HG03045 (cell line): ENCODE measurements at regions not wholly inside any gene's neighbourhood (a gene's known extent, or its start where the extent isn't known, plus 50 kb on each side); places are given as distances from the start of the nearest gene placed in this dataset.
A peak's percentile ranks its signal among the peaks of the same experiment; 100 is the strongest.
"Not testable (repeated sequence)": the region's sequence is repeated elsewhere in the genome, so short reads cannot be mapped to it uniquely, and the experiment has no call there.

Experiments used
- ATAC-seq: cut with Tn5 transposase; IDR thresholded peaks from one replicate; pipeline ENCODE4 v1.9.1; 2021; ENCODE audit warnings: mild to moderate bottlenecking, moderate library complexity; ENCODE audit not compliant: unreplicated experiment

DNA sequence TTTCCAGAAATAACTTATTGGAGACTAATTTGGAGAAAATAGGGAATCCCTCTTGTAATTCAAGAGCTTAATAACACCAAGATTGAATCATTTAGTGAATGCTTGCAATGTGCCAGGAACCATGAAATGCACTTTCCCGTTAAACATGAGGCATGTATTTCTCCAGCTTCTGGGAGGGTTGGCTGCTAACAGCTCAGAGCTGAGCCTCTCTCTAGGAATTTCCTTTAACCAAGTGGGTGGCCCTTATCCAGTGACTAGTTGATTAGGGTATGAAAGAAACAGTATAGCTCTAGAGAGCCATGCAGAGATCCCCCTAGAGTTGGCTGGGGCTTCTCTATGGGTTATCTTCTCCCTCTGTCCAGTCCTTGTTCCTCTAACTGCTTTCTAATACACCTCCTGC is 356.4 kb upstream of the GOT2 start:
- ATAC-seq, result no peak

DNA sequence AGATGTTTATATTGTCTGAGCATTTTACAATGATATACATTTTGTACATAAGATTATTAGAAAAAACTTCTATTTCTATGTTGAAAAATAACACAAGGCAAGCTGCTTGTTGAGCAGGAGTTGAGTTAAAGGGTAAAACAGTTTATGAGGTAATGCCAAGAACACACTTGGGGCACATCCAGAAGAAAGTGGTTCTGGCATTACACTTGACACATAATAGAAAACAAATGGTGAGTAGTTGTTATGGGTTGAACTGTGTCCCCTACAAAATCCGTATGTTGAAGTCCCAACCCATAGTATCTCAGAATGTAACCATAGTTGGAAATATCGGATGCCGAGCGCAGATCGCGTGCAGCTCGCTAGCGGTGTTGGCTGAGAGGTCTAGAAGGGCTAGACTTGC is 354.3 kb upstream of the GOT2 start:
- no peak for ATAC-seq

DNA sequence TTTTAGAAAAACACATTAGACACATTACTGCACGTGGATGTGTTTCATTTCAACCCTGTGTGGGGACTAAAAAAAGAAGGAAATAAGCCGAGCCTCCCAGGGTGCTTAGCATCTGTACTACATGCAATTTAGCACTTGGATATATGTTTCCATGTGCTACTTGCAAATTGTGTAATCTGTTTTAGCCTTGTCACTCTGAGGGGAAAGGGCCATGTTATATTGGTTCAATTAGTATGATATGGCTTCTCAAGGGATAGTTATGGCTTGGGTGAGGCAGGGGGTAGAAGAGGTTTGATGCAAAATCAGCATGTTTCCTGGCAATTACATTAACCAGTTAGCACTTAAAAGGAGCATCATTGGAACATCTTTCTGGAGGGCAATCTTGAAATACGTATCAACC is 353.5 kb upstream of the GOT2 start:
- ATAC-seq, result no peak

DNA sequence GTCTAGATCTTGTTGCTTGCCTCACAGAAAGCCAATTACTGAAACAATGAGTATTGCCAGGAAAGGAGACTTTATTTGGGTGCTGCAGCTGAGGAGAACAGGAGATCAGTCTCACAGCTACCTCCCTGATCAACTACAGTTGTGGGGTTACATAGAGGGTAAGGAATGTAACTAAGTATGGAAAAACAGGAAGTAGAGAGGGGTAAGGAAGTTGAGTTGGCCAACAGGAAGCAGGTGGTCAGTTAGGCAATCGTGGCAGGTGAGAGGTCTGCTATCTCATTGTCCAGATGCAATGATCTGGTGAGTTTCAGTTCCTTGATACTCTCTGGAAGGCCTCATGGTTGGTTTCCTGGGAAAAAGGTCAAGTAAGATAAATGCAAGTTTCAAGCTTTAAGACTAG is 333.1 kb upstream of the GOT2 start:
- ATAC-seq, result no peak

DNA sequence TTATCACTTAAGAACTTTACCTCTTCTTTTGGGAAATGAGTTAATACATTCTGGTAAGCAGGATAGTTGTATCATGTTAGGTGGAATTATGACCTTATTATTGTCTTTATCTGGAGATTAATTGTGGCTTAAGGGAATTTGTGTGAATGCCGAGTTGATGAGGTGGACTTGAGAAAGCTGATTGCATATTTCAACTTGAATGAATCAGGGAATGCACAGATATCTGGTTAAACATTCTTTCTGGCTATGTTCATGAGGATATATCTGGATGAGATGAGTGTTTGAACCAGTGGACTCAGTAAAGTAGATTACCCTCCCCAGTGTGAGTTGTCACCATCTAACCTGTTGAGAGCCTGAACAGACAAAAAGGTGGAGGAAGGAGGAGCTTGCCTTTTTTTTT is 326.1 kb upstream of the GOT2 start:
- no peak for ATAC-seq

DNA sequence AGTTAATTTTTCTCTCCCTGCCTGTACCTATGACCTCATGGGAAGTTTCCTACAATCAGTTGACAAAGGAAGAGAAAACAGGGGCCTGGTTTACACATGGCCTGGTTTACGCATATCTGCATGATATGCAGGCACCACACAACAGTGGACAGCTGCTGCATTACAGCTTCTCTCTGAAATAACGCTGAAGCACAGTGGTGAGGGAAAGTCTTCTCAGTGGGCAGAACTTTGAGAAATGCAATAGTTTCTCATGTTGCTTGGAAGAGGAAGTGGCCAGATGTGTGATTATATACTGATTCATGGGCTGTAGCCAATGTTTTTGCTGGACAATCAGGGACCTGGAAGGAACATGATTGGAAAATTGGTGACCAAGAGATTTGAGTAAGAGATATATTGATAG is 324.1 kb upstream of the GOT2 start:
- no peak for ATAC-seq

DNA sequence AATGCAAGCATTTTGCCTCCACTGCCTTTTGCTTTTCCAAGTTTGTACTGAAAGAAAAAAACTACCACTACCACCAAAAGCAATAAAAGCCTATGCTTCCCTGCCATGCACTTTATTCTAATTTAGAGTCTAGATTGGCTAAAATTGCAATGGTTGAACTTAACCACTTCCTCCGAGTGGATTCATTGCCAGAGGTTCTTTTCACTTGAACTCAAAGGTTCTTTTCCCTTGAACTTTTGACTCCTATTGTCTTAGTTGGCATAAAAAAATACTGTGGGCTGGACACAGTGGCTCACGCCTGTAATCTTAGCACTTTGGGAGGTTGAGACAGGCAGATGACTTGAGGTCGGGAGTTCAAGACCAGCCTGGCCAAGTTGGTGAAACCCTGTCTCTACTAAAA is 319.8 kb upstream of the GOT2 start:
- no peak for ATAC-seq

DNA sequence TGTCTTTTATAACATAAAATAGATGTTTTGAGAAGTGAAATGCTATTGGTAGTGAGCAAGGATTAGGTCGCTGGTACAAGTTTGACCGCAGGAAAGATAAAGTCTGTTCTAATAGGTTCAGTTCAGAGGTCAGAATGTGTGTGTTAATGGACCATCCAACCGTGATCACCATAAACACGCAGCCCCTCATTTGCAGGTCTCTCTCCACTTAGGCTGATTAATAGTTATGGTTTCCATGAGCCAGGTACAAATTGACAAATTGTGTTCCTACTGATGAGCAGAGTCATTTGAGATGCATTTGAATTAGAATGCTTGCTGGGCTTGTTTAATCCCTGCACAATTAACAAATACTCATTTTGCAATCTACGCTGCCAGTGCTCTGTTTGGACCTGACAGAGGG is 318.1 kb upstream of the GOT2 start:
- ATAC-seq, result no peak

DNA sequence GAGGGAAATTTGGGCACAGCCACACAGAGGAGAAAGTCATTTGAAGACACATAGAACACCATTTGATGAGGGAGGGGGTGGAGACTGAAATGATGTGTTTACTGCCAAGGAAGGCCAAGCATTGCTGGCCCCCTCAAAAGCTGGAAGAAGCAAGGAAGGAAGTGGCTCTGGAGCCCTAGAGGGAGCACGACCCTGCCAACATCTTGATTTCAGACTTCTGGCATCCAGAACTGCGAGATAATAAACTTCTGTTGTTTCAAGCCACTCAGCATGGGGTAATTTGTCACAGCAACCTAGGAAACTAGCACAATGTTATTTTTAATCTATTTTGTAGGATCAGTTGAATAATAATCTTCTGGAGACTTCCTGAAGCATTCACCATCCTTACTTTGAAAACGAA is 314.8 kb upstream of the GOT2 start:
- ATAC-seq, result no peak

DNA sequence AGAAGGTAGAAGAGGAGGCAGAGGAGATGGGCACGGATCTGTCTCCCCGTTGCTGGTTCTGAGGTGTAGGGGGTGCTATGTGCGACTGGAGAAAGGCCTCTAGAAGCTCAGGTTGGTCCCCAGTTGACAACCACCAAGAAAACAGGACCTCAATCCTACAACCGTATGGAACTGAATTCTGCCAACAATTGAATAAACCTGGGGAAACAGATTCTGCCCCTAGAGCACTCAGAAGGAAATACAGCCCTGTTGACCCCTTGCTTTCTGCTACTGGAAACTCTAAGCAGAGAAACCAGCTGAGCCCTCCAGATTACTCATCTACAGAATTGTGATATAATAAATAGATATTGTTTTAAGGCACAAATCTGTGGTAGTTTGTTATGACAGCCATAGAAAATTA is 313.0 kb upstream of the GOT2 start:
- ATAC-seq, result no peak

DNA sequence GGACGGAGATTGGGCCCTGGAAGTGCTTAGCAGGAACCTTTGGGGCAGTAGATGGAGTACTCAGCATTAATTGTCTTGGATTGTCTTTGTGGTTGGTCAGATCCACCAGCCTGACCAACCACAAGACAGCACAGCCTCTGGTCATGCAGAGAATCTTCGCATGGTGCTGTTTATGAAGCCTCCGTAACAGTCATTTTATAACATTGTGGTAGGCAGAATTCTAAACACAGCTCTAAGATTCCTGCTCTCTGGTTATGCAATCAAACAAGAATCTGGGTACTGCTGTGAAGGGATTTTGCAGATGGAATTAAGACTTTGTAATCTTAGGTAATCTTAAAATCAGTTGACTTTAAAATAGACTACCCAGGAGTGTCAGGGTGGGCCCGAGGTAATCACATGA is 312.2 kb upstream of the GOT2 start:
- ATAC-seq, result no peak

DNA sequence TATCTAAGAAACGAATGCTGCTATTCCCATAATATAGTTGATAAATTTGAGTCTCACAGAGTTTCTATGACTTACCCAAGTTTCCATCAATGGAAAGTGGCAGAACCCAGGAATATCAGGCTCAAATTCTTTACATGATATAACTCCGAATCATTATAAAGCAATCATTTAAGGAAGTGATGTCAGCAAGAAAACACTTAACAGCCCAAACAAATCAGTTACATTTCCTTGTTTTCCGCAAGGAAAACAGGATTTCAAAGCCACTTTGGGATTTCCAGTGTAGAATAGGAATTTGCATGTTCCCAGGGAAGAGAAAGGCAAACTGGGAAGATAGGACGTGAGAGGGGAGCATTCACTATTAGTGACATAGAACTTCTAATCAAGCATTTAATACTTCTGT is 311.4 kb upstream of the GOT2 start:
- ATAC-seq, result no peak

DNA sequence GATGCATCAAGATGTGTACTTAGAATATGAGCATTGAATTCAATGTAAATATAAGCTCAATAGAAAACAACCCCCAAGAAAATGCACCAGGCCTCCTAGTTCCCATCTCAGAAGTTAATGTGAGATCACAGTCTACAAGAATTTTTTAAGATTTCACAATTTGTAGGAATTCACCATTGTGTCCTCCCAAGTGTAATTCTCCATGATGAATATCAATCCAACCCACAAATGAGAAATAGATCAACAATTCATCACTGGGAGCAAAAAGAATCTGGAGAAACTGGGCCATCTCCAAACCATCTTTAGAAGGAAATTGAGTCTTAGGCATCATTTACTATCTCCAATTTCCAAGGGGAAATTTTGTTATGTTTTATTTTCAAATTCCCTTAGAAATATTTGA is 310.5 kb upstream of the GOT2 start:
- no peak for ATAC-seq

DNA sequence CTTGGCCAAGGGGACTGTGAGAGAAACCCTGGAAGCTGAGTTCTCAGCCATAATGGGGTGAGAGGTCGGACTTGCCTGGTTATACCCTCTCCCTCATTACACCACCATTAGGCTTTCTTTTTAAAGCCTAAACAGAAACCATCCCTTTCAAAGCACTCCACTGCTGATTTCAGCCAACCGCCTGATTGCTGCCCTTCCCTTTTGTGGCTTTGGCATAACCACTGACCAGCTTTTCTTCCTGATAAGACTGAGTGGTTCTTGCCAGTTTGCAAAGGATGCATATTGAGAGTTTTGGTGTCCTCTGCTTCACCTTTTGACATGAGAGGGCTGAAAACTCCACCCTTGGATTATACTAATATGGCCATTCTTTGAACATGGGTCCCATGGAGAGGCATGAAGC is 308.2 kb upstream of the GOT2 start:
- no peak for ATAC-seq

DNA sequence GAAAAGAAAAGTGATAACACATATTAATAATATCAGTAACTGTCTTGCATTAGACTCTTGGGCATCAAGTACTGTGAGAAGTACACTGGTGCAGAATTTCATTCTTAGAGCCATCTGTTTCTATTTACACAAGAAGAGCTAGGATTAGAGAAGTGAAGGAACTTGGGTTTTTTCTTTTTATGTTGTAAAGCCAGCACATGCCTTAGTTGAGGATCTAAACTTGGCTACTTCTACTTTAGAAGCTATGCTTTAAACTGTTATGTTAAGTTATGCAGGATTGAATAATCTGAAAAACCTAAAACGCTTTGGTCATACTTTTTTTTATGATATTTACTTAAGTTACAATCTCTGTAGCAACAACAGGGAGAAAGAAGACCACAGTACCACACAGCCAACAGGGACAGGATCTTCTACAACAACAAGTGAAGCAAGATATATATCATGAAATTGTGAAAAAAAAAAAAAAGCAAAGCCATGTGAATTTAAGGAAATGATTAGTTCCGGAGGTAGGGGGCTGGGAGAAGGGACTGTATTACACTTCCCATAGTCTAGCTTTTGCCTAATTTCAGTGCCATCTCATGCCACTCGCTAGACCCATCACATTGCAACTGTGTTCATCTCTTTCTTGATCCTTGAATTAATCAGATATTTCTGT is 305.1 kb upstream of the GOT2 start:
- ATAC-seq, result no peak

DNA sequence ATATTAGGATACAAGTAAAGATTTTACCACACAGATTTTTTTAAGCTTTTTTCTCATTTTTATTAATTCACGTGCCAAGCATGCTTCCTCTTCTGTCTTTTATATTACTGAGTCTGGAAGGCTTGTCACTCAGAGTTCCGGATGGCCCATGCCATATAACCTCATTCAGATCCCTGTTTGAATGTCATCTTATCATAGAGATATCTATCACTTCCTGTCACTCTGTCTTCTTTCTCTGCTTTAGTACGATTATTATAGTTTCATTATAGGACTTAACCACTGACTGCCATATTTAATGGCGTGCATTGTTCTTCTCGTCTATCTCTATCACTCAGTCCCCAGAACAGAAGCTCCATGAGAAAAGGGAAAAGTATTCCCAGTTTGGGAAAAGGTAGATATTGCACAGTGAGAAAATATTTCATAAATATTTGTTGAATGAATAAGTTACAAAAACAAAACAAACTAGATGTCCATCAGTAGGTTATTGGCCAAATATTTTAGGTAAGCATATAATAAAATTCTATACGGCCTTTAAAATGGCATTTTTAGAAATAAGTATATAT is 296.9 kb upstream of the GOT2 start:
- ATAC-seq, result no peak

DNA sequence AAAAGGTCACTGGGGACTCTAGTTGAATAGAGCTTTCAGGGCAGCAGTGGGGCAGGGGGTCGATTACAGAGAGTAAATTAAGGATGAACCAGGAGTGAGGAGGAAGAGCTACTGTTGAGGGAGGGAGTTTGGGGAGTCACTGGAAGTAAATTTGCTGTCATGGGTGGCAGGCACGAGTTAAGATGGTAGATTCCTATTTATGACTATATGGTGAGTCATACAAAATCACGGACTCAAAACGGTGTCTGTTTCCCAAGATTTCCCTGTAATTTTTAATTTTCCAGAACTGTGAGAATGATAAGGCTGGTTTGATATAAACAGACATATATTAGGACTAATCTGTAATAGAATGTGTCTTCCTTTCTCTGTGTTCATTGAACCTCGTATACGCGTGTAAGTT is 287.6 kb upstream of the GOT2 start:
- no peak for ATAC-seq

DNA sequence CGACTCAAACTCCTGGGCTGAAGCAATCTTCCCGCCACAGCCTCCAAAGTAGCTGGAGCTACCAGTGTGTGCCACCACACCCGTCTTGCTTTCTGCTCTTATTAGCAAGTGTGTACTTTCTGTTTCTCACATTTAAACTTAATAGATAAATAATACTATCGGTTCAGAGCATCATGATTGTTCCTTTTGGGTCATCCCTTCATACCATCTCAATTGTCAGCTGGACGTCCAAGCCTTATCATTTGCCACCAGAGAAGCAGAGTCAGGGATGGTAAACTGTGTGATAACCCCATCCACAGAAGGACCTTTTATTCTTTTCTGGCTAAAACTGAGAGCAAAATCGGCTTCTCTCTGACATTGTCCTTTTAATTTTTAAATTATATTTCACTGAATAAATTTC is 279.8 kb upstream of the GOT2 start:
- ATAC-seq, result no peak

DNA sequence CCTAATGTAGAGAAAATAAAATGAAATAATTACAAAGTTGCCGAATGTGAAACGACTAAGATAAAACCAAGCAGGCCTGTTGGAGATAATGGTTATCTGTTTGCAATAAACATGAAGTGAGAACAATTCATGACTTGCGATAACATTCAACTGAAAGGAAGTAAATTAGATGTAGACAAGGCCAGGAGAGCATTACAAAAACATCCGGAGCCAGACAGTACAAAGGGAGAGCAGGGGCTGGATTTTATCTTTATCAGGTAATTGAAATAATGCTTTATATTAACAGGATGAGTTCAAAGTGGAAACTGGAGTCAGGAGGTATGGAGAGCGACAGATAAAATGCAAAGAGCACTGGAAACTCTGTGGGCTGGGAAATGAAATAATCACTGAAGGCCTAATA is 265.6 kb upstream of the GOT2 start:
- no peak for ATAC-seq

DNA sequence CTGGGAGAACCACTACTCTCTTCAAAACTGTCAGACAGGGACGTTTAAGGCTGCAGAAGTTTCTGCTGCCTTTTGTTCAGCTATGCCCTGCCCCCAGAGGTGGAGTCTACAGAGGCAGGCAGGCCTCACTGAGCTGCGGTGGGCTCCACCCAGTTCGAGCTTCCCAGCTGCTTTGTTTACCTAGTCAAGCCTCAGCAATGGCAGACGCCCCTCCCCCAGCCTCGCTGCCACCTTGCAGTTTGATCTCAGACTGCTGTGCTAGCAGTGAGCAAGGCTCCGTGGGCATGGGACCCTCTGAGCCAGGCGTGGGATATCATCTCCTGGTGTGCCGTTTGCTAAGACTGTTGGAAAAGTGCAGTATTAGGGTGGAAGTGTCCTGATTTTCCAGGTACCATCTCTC is 258.6 kb upstream of the GOT2 start:
- ATAC-seq, result not testable (repeated sequence)

DNA sequence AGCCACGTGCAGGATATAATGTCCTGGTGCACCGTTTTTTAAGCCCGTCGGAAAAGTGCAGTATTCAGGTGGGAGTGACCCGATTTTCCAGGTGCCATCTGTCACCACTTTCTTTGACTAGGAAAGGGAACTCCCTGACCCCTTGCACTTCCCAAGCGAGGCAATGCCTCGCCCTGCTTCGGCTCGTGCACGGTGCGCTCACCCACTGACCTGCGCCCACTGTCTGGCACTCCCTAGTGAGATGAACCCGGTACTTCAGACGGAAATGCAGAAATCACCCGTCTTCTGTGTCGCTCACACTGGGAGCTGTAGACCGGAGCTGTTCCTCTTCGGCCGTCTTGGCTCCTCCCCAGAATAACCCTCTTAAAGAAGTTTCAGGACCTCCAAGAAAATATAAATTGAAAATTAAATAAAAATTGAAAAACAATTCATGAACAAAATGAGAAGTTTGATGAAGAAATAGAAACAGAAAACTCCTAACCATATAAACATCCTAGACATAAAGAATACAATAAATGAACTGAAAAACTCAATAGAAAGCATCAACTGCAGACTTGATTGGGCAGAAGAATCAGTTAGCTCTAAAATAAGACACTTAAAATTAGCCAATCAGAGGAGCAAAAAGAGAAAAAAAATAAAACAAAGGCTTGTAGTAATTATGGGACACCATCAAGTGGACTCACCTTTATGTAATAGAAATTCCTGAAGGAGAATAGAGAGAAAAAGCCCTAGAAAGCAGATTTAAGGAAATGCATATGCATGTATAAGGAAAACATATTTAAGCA is 249.3 kb upstream of the GOT2 start:
- ATAC-seq, result not testable (repeated sequence)

DNA sequence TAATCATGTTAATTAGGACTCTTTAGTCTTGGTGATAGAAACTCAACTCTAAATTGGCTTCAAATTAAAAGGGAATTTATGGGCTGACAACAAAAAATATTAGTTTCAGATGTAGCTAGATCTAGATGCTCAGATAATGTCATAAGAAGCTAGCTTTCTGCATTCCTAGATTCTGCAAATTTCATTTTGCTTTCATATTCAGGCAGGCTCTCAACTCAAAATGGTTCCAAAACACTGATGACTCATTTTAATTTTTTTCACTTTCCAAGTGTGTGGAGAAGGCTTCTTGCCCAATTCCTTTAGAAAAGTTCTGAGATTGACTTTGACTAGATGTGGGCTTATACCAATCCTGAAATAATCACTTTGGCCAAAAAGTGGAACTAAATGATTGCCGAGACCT is 236.7 kb upstream of the GOT2 start:
- peak; percentile 66 for ATAC-seq

DNA sequence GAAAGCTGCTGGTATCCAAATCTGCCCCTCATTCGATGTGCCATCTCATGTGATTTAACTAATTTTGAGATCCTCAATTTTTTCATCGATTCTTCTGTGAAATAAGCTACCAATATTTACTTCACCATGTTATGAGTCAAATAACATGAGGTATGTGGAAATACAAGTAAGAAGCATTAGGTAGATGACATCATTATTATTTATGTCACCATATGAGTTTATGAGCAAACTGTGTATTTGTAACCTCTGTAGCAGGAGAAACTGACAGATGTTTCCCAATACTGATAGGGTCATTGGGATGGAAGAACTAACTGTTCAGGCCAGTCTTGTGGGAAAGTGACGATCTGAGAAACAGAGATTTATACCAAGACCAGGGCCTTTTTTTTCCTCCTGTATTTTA is 229.4 kb upstream of the GOT2 start:
- no peak for ATAC-seq
